HK-2 (cell line): ENCODE measurements at regions not wholly inside any gene's neighbourhood (a gene's known extent, or its start where the extent isn't known, plus 50 kb on each side); places are given as distances from the start of the nearest gene placed in this dataset.
"Not testable (repeated sequence)": the region's sequence is repeated elsewhere in the genome, so short reads cannot be mapped to it uniquely, and the experiment has no call there.

Experiments used
- DNase-seq: peaks from one replicate; pipeline ENCODE4 v3.0.0-alpha.2; 2018; ENCODE audit not compliant: unreplicated experiment

- no peak for DNase-seq
Measured at GRCh38 chr13:23074075-23074828, 106.5 kb upstream of the SGCG start.

GRCh38 chr13:23081220-23081619, 99.6 kb upstream of the SGCG start:
- DNase-seq, result no peak

DNA sequence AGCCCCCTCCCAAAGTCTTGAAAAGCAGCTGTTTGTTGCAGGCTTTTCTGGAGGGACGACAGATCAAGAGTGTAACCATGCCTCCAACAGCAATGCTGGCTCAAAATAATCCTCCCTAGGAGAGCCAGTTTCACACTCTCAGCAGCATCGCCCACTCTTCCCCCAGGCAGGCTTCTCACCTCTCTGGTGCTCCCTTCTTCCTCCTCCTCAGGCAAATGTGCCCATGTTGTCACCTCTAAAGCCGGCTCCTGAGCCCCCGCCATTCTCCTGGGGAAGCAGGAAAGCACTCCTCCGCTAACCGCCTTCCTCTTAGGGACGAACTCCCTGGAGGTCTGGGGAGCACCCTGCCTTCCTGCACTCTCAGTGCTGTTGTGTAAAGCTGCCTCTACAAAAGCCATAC, 98.9 kb upstream of the SGCG start:
- no peak for DNase-seq

GRCh38 chr13:23086968-23087623, 93.7 kb upstream of the SGCG start:
- no peak for DNase-seq

GRCh38 chr13:23087880-23088279, 92.9 kb upstream of the SGCG start:
- DNase-seq, result peak; percentile 19

GRCh38 chr13:23098161-23098907, 82.4 kb upstream of the SGCG start:
- DNase-seq, result no peak

GRCh38 chr13:23105051-23105450, 75.7 kb upstream of the SGCG start:
- DNase-seq, result no peak

DNA sequence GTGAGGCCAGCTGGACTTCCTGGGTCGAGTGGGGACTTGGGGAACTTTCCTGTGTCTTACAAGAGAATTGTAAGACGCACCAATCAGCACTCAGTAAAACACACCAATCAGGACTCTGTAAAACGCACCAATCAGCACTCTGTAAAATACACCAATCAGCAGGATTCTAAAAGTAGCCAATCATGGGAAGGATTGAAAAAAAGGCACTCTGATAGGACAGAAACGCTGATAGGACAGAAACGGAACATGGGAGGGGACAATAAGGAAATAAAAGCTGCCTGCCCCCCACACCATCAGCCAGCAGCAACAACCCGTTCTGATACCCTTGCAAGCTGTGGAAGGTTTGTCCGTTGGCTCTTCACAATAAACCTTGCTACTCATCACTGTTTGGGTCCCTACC, 73.1 kb upstream of the SGCG start:
- DNase-seq, result no peak

DNA sequence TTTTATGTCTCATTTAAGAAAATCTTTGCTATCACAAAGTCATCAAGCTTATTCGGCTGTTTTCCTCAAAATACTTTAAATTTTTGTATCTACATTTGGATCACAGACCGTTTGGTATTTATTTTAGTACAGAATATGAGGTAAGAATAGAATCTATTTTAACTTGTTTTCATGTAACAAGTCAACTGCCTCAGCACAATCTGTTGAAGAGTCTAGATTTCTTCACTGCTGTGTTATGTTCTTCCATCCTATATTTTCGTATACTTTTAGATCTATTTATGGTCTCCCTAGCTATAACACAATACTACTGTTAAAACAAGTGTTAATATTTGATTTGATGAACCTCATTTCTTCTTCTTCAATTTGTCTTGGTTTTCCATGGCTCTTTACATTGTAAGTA, 61.6 kb upstream of the SGCG start:
- no peak for DNase-seq

DNA sequence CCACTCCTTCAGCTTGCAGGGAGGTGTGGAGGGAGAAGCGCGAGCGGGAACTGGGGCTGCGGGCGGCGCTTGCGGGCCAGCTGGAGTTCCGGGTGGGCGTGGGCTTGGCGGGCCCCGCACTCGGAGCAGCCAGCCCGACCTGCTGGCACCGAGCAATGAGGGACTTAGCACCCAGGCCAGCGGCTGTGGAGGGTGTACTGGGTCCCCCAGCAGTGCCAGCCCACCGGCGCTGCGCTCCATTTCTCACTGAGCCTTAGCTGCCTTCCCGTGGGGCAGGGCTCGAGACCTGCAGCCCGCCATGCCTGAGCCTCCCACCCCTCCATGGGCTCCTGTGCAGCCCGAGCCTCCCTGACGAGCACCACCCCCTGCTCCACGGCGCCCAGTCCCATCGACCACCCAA, 53.2 kb upstream of the SGCG start:
- not testable (repeated sequence) for DNase-seq

DNA sequence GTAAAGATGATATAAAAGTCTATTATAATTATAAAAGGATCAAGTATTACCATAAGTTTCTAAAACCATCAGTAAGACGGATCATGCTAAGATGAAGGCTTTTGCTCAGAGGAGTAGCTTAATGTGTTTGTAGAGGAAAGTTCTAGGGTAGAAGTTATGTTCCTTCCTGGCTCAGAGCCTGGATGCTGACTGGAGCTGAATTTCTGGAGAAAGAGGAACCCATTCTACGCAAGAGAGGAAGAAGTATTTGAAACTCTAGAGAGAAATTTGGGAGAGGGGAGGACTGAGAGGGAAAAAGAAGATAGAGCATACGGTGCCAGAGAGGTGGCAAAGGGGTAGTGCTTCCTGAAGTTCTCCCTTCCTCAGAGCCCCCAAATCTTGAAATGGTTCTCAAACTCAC, 51.4 kb upstream of the SGCG start:
- no peak for DNase-seq
